VCaP (cell line): ENCODE measurements at regions not wholly inside any gene's neighbourhood (a gene's known extent, or its start where the extent isn't known, plus 50 kb on each side); places are given as distances from the start of the nearest gene placed in this dataset.

Experiments
- H3K27ac ChIP-seq: fragments of 450-650 bp; 2 replicates; pipeline ENCODE4 v1.5.1; 2017
- TF ChIP-seq, protein P1 (sequence below): fragments of 450-650 bp; conservative IDR thresholded peaks from 2 replicates; pipeline ENCODE4 v1.5.1; 2017; ENCODE audit warnings: mild to moderate bottlenecking, moderate library complexity

DNA sequence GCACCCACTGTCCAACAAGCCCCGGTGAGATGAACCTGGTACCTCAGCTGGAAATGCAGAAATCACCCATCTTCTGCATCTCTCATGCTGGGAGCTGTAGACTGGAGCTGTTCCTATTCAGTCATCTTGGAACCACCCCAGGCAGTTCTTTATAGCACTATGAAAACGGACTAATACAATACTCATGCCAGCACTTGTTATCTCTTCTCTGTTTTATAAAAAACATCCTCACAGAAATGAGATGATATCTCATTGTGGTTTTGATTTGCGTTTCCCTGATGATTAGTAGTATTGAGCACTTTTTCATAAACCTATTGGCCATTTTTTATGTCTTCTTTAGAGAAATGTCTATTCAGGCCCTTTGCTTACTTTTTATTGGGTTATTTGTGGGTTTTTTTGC, 156.2 kb upstream of the ARPP21 start:
- H3K27ac ChIP-seq = no peak overlapping the region
- TF ChIP-seq, protein P1, sequence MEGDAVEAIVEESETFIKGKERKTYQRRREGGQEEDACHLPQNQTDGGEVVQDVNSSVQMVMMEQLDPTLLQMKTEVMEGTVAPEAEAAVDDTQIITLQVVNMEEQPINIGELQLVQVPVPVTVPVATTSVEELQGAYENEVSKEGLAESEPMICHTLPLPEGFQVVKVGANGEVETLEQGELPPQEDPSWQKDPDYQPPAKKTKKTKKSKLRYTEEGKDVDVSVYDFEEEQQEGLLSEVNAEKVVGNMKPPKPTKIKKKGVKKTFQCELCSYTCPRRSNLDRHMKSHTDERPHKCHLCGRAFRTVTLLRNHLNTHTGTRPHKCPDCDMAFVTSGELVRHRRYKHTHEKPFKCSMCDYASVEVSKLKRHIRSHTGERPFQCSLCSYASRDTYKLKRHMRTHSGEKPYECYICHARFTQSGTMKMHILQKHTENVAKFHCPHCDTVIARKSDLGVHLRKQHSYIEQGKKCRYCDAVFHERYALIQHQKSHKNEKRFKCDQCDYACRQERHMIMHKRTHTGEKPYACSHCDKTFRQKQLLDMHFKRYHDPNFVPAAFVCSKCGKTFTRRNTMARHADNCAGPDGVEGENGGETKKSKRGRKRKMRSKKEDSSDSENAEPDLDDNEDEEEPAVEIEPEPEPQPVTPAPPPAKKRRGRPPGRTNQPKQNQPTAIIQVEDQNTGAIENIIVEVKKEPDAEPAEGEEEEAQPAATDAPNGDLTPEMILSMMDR = no peak

DNA sequence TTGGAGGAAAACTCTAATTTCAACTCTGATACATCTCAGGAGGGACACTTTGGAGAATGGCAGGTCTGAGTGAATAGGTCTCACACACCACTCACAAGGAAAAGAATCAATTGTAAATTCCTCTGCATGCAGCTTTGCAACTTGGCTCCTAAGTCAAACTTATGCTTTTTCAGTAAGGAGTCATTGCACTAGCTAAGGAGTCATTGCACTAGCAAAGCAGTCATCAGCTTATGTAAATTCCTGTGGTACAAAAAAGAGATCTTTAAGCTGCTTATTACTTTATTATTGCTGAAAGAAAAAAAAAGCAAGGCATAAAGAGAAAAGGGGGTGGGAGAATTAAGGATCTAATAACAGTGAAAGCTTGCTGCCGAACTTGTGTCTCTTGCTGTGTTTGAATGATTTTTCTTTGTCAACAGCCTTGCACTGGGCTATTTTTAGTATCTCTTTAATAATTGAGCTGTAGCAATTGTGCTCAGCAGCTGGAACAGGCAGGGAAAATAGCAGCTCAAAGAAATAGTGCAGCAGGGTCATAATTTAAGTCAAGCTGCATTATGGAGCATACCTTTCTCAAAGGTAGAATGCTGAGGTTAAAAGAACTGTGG, 154.3 kb upstream of the ARPP21 start:
- H3K27ac ChIP-seq = no peak overlapping the region
- TF ChIP-seq, protein P1 = no peak

DNA sequence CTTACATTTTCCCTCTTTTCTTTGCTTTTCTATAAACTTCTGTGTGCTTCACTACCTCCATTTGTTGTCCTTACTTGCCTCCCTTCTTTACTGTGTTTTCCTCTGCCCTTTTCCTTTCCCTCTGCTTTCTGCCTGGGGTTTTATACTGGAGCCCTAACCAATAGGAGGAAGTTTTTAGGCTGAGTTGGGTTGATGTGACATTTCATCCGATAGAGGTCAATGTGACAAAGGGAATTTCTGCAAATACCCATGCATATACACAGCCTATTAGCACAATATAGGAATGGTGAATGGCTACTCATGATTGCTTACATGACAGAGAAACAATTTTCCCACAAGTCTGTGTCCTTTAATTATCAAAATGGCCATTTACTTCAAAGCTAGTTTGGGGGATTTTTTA, 153.0 kb upstream of the ARPP21 start:
- TF ChIP-seq, protein P1 = no peak

DNA sequence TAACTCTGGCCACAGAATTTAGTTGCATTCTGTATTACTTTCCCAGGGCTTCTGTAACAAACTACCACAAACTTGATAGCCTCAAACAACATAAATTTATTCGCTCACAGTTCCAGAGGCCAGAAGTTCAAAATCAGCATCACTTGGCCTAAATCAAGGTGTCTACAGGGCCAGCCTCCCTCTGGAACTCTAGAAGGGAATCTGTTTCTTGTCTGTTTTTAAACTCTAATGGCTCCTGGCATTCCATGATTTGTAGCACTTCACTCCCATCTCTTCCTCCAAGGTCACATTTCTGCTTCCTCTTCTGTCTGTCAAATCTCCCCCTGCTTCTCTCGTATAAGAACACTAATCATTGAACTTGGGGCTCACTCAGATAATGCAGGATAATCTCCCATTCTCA, 151.9 kb upstream of the ARPP21 start:
- no peak overlapping the region for H3K27ac ChIP-seq
- TF ChIP-seq, protein P1 = no peak

More for the DNA sequence above, 153.0 kb upstream of the ARPP21 start:
- no peak overlapping the region for H3K27ac ChIP-seq

DNA sequence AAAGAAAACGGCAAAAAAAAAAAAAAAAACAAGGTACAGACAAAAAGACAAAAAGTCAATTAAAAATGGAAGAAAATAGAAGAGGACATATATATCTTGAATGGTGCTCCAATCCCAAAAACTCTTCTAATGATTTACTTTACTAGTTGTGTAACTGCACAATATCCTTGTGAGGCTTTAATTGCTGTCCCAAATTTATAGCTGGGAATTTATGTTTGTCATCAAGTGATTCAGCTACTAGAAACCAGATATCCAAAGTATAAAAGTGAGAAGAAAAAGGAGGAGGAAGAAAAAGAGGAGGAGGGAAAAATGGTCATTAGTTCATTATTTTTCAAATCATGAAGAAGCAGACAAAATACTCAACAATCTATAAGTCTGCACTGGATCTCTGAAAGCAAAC, 150.8 kb upstream of the ARPP21 start:
- no peak overlapping the region for H3K27ac ChIP-seq
- TF ChIP-seq, protein P1 = no peak

DNA sequence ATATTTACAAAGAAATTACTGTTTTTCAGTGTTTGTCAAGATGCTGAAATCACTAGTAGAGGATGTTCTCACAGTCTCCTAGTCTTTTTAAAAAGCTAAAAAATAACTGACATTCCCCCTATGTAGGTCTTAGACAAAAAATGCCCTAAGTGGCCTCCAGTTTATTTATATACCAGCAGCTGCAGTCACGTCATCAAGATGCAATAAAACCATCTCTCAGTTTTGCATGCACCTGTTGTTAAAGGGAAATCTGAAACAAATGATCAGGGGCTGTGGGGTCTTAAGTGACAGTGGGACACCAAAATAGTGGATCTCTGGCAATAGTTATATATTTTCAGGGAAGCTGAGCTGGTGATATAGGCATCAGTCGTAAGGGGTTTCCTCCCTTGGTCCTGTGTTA, 146.5 kb upstream of the ARPP21 start:
- no peak overlapping the region for H3K27ac ChIP-seq

DNA sequence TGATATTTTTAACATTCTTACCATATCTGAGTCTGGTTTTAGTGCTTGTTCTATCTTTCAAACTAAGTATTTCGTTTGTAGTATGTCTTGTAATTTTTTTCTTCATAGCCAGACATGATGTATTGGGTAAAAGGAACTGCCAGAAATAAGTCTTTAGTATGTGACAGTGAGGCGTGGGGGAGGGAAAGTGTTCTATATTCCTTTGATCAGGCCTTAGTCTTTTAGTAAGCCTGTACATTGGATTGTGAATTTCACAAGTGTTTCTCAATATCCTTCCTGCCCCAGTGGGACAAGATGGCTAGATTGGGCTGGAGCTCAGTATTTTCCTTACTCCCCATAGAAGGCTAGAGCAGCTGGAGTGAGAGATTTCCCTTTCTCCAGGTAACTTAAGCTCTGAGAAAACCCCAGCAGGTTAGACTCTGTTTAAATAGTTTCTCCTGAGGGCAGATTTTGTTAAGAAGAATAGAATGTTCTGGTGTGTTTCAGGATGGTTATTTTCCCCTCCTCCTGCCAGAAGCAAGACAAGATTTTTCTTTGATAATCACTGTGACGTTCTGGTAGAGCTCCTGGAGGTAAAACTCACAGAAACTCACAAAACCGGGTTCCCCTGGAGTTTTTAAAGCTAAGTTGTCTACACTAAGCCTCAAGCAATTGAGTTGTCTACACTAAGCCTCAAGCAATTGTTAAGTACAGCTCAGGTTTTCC, 140.7 kb upstream of the ARPP21 start:
- no peak overlapping the region for H3K27ac ChIP-seq
- TF ChIP-seq, protein P1 = no peak

More for the DNA sequence above, 146.5 kb upstream of the ARPP21 start:
- TF ChIP-seq, protein P1 = no peak
